Middle frontal gyrus (tissue), 1 donor: ENCODE measurements at regions not wholly inside any gene's neighbourhood (a gene's known extent, or its start where the extent isn't known, plus 50 kb on each side); places are given as distances from the start of the nearest gene placed in this dataset.
"Not testable (repeated sequence)": the region's sequence is repeated elsewhere in the genome, so short reads cannot be mapped to it uniquely, and the experiment has no call there.

ENCODE experiments used
- DNase-seq: peaks from one replicate; pipeline ENCODE4 v3.0.0-alpha.2; 2015; ENCODE audit warnings: low spot score; ENCODE audit errors: extremely low spot score

DNA sequence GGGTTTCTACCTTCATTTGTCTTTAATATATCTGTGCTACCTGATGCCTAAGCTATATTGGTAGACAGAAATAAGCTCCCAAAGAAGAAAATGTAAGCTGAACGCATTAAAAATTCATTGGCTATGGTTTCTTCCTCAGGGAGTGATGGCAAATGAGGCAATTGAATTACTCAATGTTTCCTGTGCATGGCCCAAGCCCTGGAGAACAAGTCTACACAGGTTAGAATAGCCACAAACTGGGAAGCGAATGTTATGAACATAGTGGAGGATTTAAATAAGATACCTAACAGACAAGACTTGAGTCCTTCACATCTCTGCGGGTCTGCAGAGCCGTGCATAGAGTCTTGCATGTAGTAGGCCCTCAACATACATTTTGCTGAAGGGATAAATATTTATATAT, 350.3 kb downstream of the RWDD3 start:
- no peak for DNase-seq

DNA sequence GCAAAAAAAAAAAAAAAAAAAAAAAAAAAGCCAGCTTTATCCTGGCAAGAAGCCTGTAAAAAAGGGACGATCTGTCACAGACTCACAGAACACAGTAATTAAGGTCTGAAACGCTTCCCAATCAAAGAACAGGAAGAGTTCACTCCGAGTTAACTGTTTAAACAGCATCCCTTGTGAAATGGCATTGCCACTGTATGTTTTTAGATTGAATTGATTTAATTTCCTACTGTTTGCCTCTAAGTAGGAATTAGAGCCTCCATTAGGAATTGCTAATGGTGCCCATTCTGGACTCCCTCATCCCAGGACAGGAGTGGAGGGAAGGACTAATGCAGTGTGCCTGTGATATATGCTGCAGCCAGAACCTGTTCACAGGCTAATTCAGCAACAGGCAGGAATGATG, 370.8 kb downstream of the RWDD3 start:
- no peak for DNase-seq

DNA sequence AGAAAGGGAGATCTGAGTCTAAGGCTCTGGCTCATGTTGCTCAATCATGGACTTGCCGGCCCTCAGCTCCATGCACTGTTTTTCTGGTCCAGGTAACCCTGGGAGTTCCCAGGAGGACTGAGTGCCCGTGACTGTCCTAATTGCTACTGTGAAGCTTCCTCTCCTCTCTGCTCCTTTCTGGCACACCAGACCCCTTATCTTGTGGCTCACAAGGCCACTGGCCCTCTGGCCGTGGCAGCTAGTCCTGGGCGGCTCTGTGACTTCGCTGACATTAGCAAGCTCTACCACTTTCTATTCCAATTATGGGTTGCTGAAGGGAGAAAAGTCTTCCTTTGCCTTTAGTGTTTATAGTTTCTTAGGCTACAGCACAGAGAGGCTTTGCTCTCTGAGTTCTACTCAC, 380.2 kb downstream of the RWDD3 start:
- DNase-seq: no peak

DNA sequence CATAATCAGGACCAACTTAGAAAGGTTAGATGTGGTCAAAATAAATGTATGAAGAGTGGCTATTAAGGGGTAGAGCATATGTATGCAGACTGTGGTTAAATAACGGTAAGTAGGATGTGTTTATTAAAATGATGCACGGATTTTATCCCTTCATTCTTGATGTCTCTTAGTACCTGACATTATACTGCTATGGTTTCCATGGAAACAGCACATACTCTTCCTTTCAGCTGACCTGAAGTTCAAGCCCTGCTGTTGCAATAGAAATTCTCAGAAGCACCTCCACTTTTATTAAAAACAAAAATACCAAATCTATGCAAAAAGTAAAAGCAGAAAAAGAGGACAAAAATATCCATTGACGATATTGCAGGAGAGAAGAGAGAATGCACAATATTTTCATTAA, 381.4 kb downstream of the RWDD3 start:
- DNase-seq: no peak

DNA sequence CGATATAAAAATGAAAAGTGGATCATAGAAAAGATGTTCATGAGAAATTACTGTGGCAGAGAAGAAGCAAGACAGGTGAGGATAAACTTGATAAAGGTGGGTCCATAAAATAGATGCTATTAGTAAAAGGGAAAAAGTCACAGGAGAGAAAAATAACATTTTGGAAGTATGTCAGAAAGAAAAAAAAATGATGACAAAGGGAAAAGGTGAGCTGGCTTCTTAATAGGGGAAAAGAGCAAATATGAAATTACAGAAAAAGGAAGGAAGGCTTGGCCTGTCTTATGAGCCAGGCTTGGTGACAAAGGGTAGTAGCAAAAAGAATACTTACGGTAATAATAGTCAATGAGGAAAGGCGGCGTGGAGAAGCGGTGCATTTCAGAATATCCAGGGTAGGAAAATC, 386.1 kb downstream of the RWDD3 start:
- no peak for DNase-seq

DNA sequence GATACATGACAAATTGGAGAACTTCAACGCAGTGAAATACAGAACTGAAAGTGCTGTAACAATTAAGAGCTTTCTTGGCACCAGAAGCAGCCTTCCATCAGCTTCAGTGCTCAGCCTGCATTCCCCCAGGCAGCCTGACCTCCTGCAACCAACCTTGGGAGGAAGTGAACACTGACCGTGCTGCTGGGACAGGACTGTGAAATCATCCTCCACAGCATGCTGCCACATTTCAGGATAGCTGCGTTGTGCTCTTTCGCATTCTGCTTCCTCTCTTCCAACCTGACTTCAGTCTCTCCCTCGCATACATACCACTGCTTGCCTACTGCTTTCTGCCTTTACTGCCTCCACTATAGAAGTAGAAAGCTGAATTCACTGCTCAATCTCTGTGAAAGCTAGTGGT, 388.6 kb downstream of the RWDD3 start:
- DNase-seq: no peak

DNA sequence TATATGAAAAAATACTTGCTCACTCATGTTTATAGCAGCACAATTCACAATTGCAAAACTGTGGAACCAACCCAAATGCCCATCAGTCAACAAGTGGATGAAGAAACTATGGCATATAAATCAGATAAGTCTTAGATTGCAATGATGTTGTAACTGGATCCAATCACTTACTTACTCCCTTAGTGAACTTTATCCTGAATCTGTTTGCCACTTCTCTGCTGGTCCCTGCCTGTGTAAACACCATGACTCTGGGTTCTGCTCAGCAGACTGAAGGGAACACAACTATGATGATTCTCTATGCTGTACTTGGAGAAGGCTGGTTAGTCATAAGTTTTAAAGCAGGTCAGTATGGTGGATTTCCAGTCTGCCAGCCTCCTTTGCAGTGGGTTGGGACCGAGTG, 391.2 kb downstream of the RWDD3 start:
- no peak for DNase-seq

DNA sequence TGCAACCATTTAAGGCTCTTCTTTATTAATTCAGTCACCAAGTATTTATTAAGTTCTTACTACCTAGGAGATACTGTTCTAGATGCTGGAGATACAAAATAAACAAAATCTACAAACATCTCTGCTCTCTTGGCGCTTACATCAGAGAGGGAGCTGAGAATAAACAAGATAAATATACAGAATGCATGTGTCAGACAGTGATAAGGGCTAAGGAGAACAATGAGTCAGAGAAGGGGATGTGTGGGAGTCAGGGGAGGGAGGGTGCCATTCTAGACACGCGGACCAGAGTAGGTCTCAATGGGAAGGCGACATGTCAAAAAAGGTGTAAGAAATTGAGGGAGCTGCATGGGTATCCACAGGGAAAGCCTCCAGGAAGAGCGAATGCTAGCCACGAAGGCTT, 393.2 kb downstream of the RWDD3 start:
- DNase-seq: no peak

DNA sequence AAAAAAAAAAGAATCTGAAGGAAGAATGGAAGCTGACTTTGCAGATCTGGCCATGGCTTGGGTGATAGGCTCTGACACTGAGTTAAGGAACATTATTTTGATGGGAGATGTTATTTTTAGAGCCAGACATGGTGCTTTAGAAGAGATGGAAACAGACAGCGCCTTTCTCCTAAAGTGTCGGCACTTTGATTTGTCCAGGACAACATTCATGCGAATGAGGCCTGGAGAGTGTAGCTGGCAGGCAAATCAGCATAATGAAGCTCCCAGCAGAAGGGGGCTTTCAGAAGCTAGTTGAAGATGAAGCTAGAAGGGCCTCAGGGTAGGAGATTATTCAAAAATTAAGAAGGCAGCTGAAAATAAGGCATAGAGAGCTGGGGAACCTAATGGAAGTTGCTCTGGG, 397.7 kb downstream of the RWDD3 start:
- no peak for DNase-seq

DNA sequence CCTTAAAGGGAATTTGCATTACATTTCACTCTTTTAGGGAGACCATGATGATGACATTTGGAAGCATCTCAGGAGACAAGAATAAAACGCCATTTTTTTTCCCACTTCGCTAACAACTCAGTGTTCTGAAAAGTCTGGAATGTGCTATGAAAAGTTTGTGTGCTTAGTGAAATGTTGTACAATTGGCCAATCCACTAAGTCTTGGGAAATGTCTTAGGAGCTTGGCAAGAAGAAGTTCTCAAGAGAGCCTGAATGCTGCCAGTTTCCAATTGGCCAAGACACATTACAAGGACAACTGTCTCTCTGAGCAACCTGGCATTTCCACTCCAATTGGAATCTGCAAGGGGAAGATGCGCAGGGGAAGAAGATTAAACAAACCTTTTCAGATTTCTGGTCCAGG, 401.8 kb downstream of the RWDD3 start:
- no peak for DNase-seq

DNA sequence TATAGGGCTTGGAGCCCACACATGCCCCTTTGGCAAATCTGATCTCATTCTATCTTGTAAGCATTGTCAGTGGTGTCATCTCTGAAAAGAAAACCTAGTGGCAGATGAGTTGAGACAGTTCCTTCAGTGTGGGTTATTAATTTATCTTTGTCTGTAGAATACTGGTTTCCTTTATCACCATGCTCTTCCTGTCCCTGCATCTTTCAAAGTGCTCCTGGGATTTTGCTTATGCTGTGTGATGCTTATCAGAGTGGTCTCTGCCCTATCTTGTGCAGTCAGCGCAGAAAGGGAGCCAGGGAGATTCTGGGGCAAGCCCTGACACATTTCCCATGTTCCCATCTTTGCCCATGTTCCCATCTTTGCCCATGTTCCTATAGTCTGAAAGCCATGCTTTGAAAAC, 402.9 kb downstream of the RWDD3 start:
- DNase-seq: no peak

DNA sequence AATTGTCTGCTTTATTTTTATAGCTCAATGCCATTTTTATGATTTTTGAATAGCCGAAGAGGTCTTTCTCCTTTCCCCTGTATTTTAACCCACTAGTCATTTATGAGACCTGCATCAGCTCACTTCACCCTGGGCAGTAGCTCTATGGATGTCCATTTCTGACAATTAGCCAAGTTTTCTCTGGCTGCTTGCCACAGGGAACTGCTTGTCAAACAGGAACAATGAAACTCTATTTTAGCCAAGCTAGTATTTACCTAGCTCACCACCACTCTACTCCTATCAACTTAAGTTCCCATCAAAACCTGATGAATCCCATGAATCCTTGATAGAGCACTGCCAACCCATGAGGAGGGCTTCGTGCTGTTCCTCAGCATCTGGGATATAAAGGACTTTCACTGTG, 406.7 kb downstream of the RWDD3 start:
- no peak for DNase-seq

DNA sequence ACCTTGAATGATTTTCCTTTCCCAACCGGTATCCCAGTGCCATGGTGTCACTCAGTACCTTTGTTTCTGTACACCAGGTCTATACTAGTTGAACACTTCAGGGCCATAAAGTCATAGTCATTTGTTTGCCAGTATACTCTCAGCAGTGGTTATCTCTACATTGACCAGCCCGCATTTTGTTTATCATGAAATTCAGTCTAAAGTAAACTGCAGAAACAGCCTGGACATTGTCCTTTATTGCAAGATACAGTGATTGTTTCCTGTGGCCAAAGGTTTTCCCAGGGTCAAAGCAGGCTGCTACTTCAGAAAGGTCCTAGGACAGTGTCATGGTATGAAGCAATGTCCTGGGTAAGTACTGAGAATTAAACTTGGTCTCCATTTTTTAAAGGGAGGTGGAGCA, 407.4 kb downstream of the RWDD3 start:
- no peak for DNase-seq

DNA sequence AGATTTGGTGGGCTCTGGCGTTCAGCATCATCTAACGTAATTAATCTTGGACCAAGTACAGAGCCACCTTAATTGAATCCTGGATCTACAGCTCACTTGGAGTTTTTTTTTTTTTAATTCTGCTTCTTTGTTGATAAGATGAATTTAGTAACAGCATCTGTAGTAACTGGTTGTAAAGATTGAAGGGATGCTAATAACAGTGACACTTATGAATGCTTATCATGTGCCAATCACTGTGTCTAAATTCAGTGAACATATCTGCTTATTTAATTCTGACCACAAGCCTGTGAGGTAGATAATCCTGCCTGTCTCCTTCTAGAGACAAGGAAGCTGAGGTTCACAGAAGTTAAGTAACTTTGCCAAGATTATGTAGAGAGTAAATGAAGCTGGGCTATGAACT, 408.0 kb downstream of the RWDD3 start:
- no peak for DNase-seq

DNA sequence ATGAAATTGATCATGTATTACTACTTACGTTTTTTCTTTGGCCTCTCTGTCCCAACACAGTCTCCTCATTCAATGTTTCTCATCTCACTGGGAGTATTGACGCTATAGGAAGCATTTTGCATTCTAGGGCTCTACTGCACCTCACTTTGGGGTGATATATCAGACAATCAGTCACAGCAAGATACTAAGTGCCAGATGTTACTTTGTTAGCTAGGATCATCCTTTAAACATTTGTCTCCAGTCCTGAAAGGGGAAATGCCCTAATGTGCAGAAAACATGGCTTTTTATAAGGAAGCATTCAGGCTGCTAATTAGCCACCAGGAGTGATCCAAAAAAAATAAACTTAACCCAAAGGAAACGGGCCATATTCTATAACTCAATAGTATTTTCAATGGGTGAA, 409.1 kb downstream of the RWDD3 start:
- no peak for DNase-seq

DNA sequence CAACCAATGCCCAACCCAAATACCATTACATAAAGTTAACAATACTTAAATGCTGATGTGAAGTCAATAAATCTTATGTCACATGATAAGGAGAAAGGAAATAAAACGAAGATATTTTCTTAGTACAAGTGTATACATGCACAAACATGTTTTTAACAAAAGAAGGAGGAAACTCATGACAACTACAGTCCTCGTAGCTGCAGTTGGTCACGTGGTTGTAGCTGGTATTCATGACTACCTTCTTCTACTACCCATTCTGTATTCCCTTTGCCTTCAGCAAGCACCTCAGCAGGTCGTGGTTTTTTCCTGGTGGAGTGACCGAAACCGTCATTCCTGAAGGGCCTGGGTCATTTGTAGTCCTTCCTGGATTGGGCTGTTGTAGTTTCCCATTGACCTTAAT, 411.1 kb downstream of the RWDD3 start:
- DNase-seq: not testable (repeated sequence)

DNA sequence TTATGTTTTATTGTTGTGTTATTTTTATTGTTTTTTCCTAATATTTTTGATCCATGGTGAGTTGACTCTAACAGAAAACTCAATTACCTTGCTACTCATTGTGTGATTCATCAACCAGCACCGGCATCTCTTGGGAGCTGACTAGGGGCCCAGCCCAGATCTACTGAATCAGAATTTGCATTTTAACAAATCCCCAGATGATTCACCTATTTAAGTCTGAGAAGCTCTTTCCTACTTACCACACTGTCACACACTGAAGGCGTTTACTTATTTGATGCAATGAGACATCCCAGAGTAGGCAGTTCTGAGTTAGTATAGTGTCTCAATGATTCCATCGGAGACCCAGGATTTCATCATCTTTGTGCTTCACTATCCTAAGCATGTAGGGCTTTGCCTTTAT, 416.6 kb downstream of the RWDD3 start:
- DNase-seq: no peak

DNA sequence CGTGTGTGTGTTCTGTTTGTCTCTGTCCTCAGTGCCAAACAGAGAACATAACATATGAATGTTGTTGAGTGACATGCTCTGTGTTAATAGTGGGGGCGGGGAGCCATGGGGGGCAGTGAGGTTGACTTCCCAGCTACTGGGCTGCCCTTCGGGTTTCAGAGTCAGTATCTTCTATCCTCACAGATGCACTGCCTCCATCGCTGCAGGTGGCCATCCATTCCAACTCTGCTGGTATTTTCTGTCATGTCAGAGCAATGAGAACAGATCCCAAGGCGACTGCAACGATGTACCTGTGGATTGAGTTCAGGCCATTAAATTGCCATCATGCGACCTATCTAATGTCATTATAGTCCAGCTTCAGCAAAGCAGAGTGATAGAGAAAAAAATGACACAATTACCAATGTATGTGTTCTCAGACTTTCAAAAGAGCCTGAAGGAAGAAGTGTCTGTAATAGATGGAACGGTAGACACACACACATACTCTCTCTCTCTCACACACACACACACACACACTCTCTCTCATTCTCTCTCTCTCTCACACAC, 418.5 kb downstream of the RWDD3 start:
- no peak for DNase-seq

DNA sequence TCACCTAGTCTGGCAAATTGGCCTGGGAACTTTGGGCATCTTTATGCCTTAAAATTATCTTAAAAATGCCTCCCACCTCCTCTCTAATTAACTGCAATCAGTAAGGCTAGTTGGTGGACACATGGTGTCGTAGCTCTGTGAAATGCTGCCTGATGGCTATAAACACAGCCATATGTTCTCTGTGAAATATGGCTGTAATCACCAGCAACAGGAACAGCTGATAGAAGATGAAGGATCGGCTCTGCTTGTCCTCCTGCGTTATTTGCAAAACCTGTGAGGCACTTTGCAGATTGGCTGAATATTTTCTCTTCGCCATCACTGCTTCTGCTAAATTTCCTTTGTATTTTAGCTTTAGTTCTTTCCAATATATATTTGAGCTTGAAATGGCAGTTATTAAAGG, 419.6 kb downstream of the RWDD3 start:
- no peak for DNase-seq

DNA sequence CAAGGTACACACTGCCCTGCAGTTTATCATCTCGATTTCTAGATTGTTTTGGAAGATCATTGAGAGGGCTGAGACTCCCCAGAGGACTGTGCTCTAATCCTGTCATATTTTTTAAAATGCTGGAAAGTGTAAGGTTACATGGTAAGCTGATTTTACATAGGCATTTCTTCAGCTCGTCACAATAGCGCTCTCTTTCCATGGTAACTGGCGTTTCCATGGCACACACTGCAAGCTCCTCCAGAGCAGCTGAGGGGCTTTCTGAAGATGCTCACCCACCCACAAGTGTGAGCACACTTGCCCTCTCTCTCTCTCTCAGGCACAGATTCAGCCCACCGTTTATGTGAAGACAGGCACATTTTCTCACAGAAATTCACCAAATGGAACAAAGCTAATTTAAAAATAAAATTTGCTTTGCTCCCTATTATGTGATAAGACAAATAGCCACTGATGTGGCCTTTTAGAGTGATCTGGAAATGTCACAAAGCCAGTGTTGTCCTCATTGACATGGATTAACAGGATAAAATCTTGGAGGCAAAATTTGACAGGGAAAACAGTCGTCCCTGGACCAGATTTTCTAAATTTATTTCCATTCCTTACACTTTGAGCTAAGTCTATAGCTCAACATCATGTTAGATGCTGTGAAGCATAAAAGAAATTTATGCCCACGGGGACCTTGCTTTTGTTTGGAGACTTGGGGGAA, 421.5 kb downstream of the RWDD3 start:
- DNase-seq: no peak

DNA sequence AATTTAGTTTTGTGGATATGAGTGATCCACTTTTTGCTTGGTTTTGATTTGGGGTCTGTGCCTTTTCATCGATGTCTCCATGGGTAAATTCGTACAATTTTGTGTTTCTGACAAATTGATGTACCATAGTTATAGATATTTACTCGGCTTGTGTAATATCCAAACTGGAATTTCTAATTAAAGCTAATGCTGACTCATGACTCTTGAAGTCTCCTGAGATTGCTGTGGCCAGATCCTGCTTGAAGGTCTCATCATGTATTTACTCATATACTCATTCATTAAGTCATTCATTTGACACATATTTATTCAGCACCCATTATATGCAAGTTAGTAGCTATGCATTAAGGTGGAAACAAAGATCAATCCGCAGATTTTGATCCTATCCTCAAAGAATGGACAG, 423.2 kb downstream of the RWDD3 start:
- no peak for DNase-seq

DNA sequence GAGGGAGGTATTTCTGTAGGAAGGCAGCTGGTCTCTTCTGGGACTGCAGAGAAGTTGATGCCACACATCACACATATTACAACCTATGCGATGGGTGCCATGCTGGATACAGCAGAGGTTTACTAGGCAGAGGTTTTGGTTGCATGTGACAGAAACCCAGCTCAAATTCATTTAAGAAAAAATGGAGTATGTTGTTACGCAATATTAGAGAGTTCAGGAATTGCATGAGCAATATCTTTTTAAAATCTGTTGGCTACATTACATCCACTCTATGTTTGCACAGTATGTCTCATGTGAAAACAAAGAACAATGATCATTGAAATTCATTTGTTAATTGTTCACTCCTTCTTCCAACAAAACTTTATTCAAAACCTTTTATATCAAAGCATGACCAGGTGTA, 425.2 kb downstream of the RWDD3 start:
- no peak for DNase-seq

DNA sequence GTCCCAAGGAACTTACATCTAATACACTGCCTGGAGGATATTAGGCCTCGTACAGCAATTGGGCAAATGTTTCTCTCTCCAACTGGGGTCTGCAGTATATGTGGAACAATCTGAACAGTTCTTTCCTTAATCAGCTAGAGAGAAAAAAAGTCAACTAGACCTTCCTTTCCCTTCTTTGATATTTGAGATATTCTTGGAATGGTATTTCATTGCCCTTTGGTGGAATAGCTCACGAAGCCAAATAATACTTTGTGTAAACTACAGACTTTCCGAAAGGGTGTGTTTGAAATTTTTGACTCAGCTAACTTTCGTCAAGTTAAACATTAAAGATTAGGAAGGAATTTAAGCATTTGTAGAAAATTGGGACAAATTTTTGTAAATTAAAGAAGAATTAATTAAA, 425.6 kb downstream of the RWDD3 start:
- no peak for DNase-seq

DNA sequence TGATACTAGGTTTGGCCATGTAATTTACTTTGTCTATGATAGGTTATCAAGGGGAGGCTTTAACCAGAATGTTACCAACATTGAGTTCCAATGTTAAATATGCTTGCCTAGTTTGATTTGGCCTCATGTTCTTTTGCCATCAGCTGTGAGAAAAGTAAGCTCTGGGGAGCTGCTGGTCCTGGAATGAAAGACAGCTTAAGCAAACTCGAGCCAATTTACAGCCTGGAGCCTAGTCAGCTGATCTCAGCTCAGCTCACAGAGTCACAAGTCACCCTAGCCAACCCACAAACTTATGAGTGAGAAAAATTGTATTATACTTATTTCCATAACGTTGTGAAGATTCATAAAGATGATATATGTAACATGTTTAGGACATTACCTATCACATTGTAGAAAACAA, 426.7 kb downstream of the RWDD3 start:
- no peak for DNase-seq
